GM19438 (cell line): ENCODE measurements at regions not wholly inside any gene's neighbourhood (a gene's known extent, or its start where the extent isn't known, plus 50 kb on each side); places are given as distances from the start of the nearest gene placed in this dataset.

Experiments
- ATAC-seq: cut with Tn5 transposase; IDR thresholded peaks from one replicate; pipeline ENCODE4 v1.9.1; 2021; ENCODE audit warnings: low read depth; ENCODE audit not compliant: unreplicated experiment

DNA sequence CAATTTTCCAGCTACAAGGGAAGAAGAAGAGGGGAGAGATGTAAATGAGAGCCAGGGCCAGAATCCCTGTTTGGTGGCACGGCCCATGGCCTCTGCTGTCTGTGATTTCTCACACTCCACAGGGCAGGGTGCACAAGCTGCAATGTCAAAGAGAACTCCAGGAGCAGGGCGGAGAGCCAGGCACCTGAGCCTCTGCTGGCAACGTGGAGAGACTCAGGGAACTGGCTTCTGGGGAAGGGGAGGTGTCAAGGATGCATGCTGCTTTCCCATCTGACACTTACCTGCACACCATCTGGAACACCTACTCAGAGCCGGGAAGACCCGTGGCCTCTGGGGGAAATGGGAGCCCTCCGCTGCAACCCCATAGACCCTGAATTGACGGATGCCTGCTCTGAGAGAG is 507.5 kb upstream of the NR2F2 start:
- no peak for ATAC-seq

DNA sequence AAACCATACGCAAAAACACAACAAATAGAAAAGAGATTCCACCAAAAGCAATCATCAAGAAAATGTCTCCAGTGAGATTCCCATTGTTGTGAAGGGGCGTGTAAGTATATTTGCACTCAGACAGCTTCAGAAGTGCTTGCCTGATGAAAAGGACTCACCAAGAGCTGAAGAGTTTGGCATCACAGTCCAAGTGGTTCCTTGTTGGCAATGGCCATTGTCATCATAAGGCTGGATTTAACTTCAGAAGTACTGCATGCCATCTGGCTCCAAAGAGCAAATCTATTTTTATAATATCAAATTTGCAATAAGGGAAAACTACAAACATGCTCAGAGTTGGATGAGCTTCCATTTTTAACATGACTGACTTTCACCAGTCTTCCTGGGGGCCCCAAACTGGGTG is 505.3 kb upstream of the NR2F2 start:
- ATAC-seq, result no peak

DNA sequence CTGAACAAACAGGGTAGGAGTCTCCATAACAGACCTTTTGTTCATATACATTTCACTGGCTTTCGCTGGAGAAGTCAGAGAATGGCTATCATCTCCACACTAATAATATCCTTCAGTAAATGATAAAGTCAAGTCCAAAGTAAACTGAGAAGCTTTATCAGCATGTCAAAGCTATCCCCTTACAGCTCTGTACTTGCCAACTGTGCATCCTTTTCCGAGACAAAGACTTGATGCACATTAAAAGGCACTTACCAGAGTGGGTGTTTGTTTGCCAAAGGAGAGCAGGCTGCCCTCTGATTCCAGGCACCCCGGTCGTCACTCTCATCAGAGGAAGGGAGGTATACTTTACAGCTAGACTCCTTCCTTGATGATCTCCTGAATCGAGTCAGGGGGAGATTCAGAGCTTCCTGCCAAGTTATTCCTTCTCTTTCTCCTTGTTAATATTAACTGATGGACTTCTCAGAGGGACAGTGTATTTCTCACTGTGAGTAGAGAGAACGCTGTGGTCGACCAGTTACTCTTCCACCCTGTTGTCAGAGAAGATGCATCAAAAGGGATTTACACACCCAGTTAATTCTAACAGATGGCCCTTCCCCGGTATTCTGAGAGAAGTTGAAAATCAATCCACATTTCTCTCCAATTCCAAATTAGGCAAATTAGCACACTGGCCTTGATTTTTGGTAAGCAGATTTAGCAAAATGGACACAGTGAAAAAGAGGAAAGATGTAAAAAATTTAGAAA is 504.7 kb upstream of the NR2F2 start:
- ATAC-seq, result no peak

DNA sequence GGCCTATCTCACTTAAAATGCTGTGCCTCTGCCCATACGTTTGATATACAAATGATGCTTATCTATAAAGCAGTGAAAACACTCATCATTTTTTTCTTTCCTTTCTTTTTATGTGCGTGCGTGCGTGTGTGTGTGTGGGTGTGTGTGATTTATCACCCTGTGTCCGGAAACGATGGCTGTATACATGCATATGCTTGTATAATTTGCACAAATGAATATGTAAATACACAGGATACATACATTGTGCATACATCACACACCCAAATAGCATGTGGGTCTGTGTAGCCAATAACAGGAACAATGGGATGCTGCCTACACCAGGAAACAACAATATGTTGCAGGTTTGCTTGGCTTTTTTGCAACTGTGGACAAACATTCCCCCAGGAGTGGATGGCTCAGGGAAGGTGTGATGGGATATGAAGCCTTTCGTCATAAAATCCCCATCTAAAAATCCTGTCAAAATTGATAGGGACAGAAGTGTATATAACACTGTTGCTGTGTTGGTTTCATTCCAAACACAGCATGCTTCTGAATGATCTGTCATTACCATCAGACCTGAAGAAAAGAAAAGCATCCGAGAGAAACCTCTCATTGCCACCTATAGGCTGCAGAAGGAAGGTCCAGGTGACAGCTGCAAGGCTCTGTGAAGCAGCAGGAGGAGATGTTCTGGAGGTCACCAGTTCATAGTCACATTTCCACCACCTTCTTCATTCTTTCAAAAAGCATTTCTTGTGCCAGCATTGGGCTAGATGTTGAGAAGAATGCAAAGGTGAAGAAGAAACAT is 503.9 kb upstream of the NR2F2 start:
- ATAC-seq, result no peak

DNA sequence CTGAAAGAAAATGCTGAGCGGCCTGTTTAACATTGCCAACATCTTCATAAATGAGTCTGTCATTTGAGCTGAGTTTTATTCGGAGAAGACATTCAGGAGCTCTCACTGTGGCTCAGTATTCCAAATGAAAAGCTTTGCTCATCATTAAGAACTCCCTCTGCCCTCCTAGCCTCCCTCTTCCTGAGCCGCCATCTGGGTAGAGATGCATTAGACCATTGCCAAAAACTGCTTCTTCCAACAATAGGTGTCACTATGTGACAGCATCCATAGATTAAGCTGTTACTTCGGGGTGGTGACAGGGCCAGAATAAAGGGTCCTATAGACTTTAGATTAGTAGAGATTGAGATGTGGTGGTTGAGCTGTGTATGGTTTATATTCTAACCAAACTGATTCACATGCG is 501.4 kb upstream of the NR2F2 start:
- ATAC-seq, result no peak

DNA sequence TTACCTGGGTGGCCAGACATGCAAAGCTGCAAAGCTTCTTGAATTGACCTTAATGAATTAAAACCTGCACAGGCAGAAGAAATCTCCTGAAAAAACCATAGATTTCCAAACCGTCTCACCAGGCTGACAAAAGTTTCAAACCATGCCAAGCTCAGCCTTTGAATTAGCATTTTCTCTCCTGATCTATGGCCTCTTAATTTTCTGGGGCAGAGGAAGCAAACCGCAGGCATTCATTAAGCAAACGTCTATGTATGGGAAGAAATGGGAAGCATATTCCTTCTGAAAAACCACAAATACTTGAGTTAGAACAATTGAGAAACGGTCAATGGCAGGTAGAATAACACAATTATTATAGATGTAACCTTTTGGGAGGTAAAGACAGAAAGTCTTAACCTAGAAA is 500.2 kb upstream of the NR2F2 start:
- no peak for ATAC-seq

DNA sequence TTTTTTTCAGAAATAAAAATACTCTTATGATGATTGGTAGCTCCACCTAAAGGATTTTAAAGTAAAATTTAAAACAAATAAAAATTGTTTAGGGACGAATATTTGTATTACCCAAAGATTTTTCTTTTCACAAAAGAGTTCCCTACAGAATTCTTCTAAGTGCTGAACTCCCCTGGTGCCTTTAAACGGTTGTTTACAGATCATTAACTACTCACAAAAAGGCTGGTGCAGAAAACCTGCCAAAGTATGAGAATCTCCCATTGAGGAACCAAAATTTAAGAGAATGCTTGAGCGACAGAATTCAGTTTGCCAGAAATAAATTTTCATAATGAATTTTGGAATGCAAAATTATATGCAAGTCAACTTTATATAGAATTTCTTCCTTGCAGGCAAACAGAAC is 497.8 kb upstream of the NR2F2 start:
- no peak for ATAC-seq

DNA sequence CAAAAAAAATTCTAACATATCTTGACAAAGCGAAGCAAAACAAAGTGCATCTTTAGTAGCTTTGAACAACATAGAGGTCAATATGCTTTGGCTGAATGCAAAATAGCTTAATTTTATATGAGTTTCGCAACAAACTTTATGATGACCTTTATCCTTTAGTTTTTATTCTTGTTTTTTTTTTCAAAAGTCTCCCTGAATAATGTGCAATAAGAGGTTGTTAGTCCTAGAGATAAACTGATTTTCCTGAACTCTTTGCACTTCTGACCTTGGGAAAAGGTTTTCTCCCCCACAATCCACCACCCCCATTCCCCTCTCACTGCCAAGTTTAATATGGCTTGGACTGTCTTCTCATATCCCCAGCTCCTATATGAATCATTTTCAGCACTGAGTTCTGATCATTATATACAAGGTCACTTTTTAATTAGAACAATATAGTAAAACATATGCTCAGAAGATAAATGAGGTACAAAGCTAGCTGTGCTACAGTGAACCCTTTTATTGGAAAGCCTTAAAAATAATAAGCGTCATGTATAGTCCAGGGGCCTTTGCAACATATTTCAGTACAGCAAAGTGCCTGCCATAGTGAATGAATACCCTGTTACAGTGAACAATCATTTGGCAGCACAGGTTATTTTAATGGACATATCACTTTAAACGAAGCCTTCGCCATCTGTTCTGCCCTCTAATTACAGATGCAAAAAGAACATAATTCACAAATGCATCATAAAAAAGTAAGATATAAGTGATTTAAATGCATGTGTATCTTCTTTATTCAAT is 496.3 kb upstream of the NR2F2 start:
- ATAC-seq, result no peak

DNA sequence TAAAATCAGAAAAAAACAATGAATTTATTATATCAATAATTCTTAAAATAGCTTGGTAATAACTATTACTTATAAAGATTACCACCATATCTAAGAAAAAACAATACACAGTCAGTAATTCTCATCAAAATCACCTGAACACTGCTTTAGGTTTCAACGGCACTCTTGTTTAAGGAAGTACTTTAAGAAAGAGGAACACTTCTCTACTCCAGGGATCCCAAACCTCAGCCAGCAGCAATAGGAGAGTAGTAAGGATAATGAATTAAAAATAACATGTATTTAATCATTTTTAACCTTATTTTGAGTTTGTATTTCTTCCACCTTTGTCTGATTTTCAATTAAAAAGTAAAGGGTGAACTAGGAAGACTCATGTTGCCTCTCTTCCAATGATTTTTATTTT is 494.0 kb upstream of the NR2F2 start:
- ATAC-seq, result no peak

DNA sequence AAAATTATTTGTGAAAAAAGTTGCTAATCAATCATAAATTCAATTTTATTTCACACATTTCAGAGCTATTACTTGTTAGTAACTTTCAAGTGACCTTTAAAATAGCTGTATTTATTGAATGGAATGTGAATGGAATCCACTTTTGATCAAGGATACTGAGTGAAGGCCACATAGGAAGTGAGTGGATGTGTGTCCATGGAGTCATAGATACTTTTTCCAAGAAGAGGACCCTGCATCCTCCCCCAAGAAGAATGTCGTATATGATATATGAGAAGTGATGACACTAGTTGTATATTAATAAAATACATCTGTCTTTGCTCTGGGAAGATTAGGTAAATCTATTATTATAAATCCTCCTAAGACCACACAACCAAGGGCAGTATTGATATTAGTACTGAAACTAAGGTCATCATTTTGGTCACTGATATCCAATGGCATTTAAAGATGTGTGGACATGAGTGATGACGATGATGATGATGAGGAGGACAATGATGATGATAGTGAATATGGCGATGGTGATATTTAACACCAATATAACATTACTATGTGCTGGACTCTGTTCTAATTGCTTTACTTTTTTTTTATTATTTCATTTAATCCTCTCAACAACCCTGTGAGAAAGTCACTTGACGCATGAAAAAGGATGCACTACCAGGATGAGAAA is 493.0 kb upstream of the NR2F2 start:
- no peak for ATAC-seq

DNA sequence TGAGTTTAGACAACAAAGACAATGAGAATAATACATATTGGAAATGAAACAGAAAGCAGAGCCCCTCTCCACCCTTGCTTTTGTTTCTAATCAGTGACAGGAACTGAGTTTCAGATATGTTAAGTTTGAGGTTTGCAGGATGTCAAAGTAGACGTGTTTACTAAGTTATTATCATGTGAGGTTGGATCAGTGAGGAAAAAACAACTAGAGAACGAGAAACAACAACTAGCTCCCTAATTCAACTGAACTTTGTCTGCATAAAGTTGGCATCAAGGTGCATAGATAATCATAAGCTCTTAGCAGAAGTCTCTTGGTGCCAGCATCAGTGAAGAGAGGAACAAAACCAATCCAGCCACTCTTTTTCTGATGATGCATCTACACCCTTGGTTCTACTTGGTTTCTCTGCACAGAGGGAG is 491.1 kb upstream of the NR2F2 start:
- ATAC-seq, result no peak

DNA sequence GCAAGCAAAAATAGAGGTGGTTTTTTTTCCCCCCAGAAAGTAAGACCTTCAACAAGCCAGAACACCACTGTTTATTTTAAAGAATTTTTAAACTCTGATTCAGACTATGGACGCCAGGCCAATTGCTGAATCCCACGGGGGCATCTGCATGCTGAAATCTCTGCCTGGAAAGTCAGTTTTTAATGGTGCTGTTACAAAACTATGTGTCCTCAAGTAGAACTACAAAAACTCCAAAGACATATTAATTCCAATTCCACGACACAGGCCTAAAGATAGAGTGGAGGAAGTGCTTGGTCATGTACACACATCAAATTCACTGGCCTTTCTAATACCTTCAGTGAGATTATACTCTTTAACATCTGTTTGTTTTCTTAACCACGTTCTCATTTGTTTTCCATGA is 490.5 kb upstream of the NR2F2 start:
- ATAC-seq, result no peak

DNA sequence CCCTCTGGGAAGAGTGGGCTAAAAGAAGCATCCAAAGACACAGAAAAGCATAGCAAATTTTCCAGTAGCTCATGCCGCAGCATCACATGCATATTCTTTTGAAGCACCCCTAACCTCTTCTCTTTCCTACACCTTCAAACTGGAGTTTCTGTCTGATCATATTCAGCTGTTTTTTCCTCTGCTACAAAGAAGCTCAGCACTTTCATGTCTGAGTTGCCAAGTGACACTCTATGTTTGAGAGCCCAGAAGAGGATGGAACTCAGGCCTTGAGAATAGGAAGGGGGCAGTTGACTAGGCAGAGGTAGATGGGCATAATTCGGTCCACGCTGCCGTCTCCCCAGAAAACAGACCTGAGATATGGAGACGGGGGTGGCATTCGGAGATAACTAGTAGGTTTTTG is 489.6 kb upstream of the NR2F2 start:
- no peak for ATAC-seq

DNA sequence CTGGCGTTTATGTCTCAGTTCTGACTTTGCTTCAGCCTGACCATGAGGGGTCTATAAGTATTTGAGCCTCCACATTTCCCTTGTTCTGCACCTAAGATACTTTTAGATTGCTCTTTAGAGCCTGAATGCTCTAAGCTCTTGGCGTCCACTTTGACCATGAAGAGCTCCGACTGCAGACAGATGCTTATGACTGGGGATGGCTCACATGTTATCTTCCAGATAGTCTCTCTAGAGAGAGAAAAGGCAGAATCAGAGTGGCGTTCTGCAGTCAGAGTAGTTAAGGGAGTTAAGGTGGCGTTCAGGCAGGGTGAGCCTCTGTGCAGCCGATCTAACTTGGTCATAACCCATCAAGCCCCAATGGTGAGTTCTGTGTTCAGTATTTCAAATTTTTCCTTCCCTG is 487.9 kb upstream of the NR2F2 start:
- no peak for ATAC-seq

DNA sequence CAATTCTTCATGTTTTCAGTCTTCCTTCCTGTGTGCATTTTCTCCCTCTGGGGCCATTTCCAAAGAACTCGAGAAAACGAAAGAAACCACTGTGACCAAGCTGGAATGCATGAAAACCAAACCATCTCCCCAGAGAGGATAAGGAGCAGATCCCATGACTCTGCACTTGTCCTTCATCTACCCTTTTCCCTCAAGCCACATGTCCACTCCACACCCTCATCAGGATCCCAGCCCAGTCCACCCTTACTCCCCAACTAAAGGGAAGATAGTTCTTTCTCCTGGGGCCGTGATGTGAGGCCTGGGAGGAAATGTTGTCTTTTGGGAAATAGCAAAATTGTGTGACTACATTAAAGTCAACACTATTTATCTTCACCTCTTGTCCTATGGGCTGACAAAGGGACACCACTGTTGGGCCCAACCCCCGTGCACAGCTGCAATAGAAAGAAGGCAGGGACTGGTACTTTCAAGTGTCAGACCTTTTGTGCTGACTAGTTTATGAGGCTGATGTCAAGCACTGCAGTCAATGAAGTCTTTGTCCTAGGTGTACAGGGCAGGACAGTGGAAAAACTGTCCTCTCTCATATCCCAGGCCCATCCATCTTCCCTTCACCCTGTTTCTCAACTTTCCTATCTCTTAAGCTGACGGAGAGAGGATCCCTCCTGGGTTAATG is 487.1 kb upstream of the NR2F2 start:
- ATAC-seq, result no peak

DNA sequence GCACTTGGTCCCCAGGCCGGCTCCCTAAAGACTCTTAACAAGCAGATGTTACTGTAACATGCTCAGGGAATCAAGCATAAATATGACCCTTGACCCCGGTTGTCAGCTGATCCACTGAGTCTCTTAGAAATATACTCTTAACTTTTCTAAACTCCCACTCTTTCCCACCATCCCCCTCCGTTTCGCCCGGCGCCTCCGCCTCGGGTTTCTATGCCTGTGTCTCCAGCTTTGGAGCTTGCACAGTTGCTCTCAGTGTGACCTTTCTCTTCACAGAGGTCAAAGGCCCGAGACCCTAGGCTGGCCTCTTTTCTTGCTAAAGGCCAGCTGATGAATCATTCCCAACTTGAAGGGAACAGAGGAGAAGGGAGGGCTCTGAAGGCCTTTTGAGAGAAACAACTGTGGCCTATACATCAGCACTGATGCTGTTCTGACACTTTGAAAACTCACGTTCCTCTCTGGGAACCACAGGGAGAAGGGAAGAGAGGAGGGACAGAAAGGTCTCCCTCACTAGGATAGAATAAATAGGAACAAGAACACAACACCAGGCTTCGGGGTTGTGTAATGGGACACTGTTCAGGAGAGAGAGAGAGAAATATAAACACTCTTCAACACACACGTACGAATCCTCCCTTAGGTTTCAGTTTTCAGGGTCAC is 484.5 kb upstream of the NR2F2 start:
- no peak for ATAC-seq

DNA sequence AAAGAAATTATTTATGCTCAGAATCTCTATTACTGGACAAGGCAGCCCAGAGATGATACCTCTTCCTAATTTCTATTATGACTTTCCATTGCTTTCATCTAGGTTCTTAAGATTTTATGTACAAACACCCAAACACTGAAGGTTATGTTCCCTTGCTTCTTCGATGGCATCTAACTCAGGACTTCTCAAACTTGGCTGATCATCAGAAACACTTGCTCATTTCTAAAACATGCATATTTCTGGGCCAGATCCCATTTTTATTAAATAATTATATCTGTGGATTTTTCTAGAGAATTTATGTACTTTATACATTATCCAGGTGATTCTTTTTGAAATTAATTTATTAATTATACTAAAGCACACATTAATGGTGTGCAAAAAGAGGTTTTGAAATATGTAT is 482.4 kb upstream of the NR2F2 start:
- no peak for ATAC-seq

DNA sequence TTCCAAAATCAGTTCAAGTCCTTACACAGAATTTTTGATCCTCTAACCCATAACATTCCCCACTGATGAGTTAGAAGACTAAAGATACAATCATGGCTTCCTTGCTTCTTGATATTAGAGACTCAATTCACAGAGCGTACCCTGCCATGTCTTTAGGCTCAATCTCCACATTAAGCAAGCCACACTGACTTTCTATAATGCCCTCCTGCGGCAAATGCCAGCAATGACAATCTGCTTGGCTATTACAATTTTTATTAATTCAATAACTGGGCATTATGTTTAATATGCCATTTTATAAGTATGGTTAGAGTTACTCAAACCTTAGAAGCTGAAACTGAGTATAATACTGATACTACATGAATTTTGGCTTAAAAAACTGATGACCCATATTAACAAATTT is 479.7 kb upstream of the NR2F2 start:
- ATAC-seq, result no peak

DNA sequence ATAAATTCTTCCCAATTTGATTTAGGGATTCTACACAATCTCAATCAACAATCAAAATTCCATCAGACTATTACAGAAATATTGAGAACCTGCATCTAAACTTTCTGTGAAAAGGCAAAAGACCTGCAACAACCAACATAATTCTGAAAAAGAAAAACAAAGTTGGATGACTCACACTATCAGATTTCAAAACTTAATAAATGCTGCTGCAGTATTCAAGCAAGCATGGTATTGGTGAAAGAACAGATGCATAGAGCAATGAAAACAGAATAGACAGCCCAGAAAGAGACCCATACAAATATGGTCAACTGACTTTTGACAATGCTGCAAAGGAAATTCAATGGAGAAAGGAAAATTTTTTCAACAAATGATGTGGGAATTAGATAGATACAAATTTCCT is 477.1 kb upstream of the NR2F2 start:
- no peak for ATAC-seq
